ENCODE measurements at regions not wholly inside any gene's neighbourhood (a gene's known extent, or its start where the extent isn't known, plus 50 kb on each side); places are given as distances from the start of the nearest gene placed in this dataset.

GRCh38 chr5:62707563-62707962 is 128.9 kb downstream of the LRRC70 start:
- H3K27me3 Mint-ChIP-seq (ENCODE audit: insufficient read depth, unreplicated experiment): no peaks in the 10 kb centered on the region
- no peaks in the 10 kb centered on the region for H3K4me1 ChIP-seq
- H3K9me3 ChIP-seq: peaks cover 5% of the 10 kb centered on the region
- no peaks in the 10 kb centered on the region for H3K36me3 Mint-ChIP-seq (ENCODE audit: insufficient read depth, unreplicated experiment)
- H3K4me3 ChIP-seq (ENCODE audit: low read depth, low read length): no peak overlapping the region
- ChIA-PET POLR2A (no interaction called here), CTCF (no interaction called here)
- H3K9me3 Mint-ChIP-seq (ENCODE audit: unreplicated experiment): peaks cover 21% of the 10 kb centered on the region
- H3K27me3 ChIP-seq (replicated peaks; ENCODE audit: control insufficient read depth, insufficient read depth, low read length): no peaks in the 10 kb centered on the region
- TF ChIP-seq CTCF (IDR thresholded peaks at IDR 0.05; ENCODE audit: insufficient read depth in 1 of 2, low read depth in 1 of 2, low read length in 1 of 2, severe bottlenecking in 1 of 2, unreplicated experiment in 1 of 2): no peak
- no peak overlapping the region for H3K4me3 Mint-ChIP-seq (ENCODE audit: unreplicated experiment)
- intact Hi-C loops (cut with micrococcal nuclease; ENCODE audit: unreplicated experiment): no loop called here
- DNase-seq: no peak
- no peak overlapping the region for H3K27ac Mint-ChIP-seq (ENCODE audit: unreplicated experiment)
- no peaks in the 10 kb centered on the region for H3K36me3 ChIP-seq (ENCODE audit: control insufficient read depth, insufficient read depth, low read length)
- no peaks in the 10 kb centered on the region for H3K4me1 Mint-ChIP-seq (ENCODE audit: low read depth, unreplicated experiment)
- BruUV-seq (replicated peaks): no TSS peak

- no TSS peak for BruUV-seq (replicated peaks)
- H3K9me3 Mint-ChIP-seq (ENCODE audit: unreplicated experiment): peaks cover 21% of the 10 kb centered on the region
- H3K4me1 ChIP-seq: no peaks in the 10 kb centered on the region
- no peak overlapping the region for H3K27ac Mint-ChIP-seq (ENCODE audit: unreplicated experiment)
- no peaks in the 10 kb centered on the region for H3K4me1 Mint-ChIP-seq (ENCODE audit: low read depth, unreplicated experiment)
- ChIA-PET CTCF (no interaction called here), POLR2A (no interaction called here)
- no peaks in the 10 kb centered on the region for H3K36me3 Mint-ChIP-seq (ENCODE audit: insufficient read depth, unreplicated experiment)
- H3K27me3 ChIP-seq (replicated peaks; ENCODE audit: control insufficient read depth, insufficient read depth, low read length): no peaks in the 10 kb centered on the region
- no peaks in the 10 kb centered on the region for H3K36me3 ChIP-seq (ENCODE audit: control insufficient read depth, insufficient read depth, low read length)
- no peaks in the 10 kb centered on the region for H3K27me3 Mint-ChIP-seq (ENCODE audit: insufficient read depth, unreplicated experiment)
- intact Hi-C loops (cut with micrococcal nuclease; ENCODE audit: unreplicated experiment): no loop called here
- H3K4me3 ChIP-seq (ENCODE audit: low read depth, low read length): no peak overlapping the region
- TF ChIP-seq CTCF (IDR thresholded peaks at IDR 0.05; ENCODE audit: insufficient read depth in 1 of 2, low read depth in 1 of 2, low read length in 1 of 2, severe bottlenecking in 1 of 2, unreplicated experiment in 1 of 2): no peak
- H3K9me3 ChIP-seq: peaks cover 5% of the 10 kb centered on the region
- DNase-seq: no peak
- no peak overlapping the region for H3K4me3 Mint-ChIP-seq (ENCODE audit: unreplicated experiment)
Observed at GRCh38 chr5:62707131-62707530, 128.5 kb downstream of the LRRC70 start.

GRCh38 chr5:62705022-62705421 is 126.4 kb downstream of the LRRC70 start:
- Histone ChIP-seq H3K36me3 (ENCODE audit: control insufficient read depth, insufficient read depth, low read length) (no peaks in the 10 kb centered on the region), H3K27me3 (replicated peaks; ENCODE audit: control insufficient read depth, insufficient read depth, low read length) (no peaks in the 10 kb centered on the region), H3K4me1 (no peaks in the 10 kb centered on the region), H3K9me3 (peaks cover 5% of the 10 kb centered on the region), H3K4me3 (ENCODE audit: low read depth, low read length) (no peak overlapping the region)
- Mint-ChIP-seq H3K4me1 (ENCODE audit: low read depth, unreplicated experiment) (no peaks in the 10 kb centered on the region), H3K36me3 (ENCODE audit: insufficient read depth, unreplicated experiment) (no peaks in the 10 kb centered on the region), H3K9me3 (ENCODE audit: unreplicated experiment) (peaks cover 21% of the 10 kb centered on the region), H3K27ac (ENCODE audit: unreplicated experiment) (no peak overlapping the region), H3K4me3 (ENCODE audit: unreplicated experiment) (no peak overlapping the region), H3K27me3 (ENCODE audit: insufficient read depth, unreplicated experiment) (no peaks in the 10 kb centered on the region)
- DNase-seq: no peak
- intact Hi-C loops (cut with micrococcal nuclease; ENCODE audit: unreplicated experiment): no loop called here
- POLR2A ChIA-PET: no interaction called here
- TF ChIP-seq CTCF (IDR thresholded peaks at IDR 0.05; ENCODE audit: insufficient read depth in 1 of 2, low read depth in 1 of 2, low read length in 1 of 2, severe bottlenecking in 1 of 2, unreplicated experiment in 1 of 2): no peak
- CTCF ChIA-PET: no interaction called here
- BruUV-seq (replicated peaks): no TSS peak
